Effector memory CD8-positive, alpha-beta T cell (primary cell): ENCODE measurements at regions not wholly inside any gene's neighbourhood (a gene's known extent, or its start where the extent isn't known, plus 50 kb on each side); places are given as distances from the start of the nearest gene placed in this dataset.
"Not testable (repeated sequence)": the region's sequence is repeated elsewhere in the genome, so short reads cannot be mapped to it uniquely, and the experiment has no call there.

Experiments used
- ATAC-seq: fragments of 150-1000 bp; cut with Tn5 transposase; replicated peaks from 2 replicates; pipeline ENCODE4 v1.10.0; 2021; ENCODE audit warnings: mild to moderate bottlenecking, moderate library complexity
- DNase-seq, 3 experiments: peaks; one replicate each; pipeline ENCODE4 v3.0.0; 2021
- H3K27ac Mint-ChIP-seq, 2 donors: one replicate each; pipeline ENCODE4 v1.8.0; 2022; ENCODE audit warnings: mild to moderate bottlenecking in 2 of 2, mixed read lengths in 2 of 2, moderate library complexity in 2 of 2
- H3K27me3 Mint-ChIP-seq, 2 donors: one replicate each; pipeline ENCODE4 v1.8.0; 2022; ENCODE audit warnings: mixed read lengths in 2 of 2
- H3K36me3 Mint-ChIP-seq: one replicate; pipeline ENCODE4 v1.8.0; 2022; ENCODE audit warnings: mild to moderate bottlenecking, moderate library complexity, mixed read lengths; ENCODE audit not compliant: insufficient read depth
- H3K4me1 Mint-ChIP-seq, 2 donors: one replicate each; pipeline ENCODE4 v1.8.0; 2022; ENCODE audit warnings: low read depth in 2 of 2, mixed read lengths in 2 of 2
- H3K4me3 Mint-ChIP-seq, 2 donors: one replicate each; pipeline ENCODE4 v1.8.0; 2022; ENCODE audit warnings: mild to moderate bottlenecking in 2 of 2, mixed read lengths in 2 of 2, moderate library complexity in 2 of 2
- H3K9me3 Mint-ChIP-seq, 2 donors: one replicate each; pipeline ENCODE4 v1.8.0; 2022; ENCODE audit warnings: mixed read lengths in 2 of 2

DNA sequence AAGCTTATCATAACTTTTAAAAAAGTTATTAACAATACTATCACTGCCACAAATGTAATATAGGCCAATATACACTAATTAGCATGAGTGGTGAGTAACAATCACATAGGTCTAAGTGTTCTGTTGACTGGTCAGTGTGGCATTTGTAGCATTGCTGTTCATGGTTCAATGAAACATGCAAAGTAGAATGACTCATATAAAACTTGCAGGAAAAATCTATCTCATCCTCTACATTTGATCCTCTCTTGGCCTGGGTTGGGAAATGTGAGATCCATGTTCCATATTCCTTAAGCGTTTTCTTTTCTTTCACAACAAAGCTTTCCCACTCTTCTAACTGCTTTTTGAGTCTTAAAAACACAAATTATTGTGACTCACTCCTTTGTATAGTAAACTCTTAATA is 1418.7 kb downstream of the FSTL5 start:
- Mint-ChIP-seq H3K9me3 (peaks cover 19 to 28% of the 10 kb centered on the region in 2 donors), H3K4me3 (no peak overlapping the region), H3K27me3 (no peaks in the 10 kb centered on the region), H3K27ac (no peak overlapping the region), H3K36me3 (no peaks in the 10 kb centered on the region), H3K4me1 (no peaks in the 10 kb centered on the region)
- no peak for DNase-seq
- ATAC-seq = no peak

GRCh38 chr4:160746585-160746984 is 1417.2 kb downstream of the FSTL5 start:
- H3K36me3 Mint-ChIP-seq, H3K27me3 Mint-ChIP-seq, H3K27ac Mint-ChIP-seq, H3K4me3 Mint-ChIP-seq, ATAC-seq, H3K4me1 Mint-ChIP-seq, DNase-seq: not testable (repeated sequence)
- peaks cover 15 to 26% of the 10 kb centered on the region in 2 donors for H3K9me3 Mint-ChIP-seq

- Mint-ChIP-seq H3K36me3 (no peaks in the 10 kb centered on the region), H3K27ac (no peak overlapping the region), H3K4me1 (no peaks in the 10 kb centered on the region), H3K9me3 (peaks cover 6 to 8% of the 10 kb centered on the region in 2 donors), H3K27me3 (no peaks in the 10 kb centered on the region), H3K4me3 (no peak overlapping the region)
- DNase-seq (no peak), ATAC-seq (no peak)
These were observed 1391.1 kb downstream of the FSTL5 start for GRCh38 chr4:160772668-160773067.

DNA sequence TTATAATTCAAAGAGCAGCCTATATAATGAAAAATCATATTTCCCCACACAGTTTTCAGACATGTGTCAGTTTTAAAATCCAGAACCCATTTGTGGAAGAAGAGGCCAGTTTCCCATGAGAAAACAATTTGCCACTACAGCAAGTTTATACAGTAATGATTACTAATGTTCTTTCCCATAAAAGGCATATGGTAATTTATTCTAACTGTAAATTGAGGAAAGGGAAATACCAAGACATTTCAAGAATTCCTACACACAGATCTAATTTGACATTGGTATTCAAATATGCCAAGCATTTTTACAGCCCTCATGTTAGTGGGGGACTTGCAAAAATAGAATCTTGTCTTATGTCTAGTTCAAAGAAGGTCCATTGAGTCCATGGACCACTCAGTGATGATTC is 1368.6 kb downstream of the FSTL5 start:
- H3K9me3 Mint-ChIP-seq = peaks cover 7 to 13% of the 10 kb centered on the region in 2 donors
- H3K36me3 Mint-ChIP-seq = no peaks in the 10 kb centered on the region
- no peaks in the 10 kb centered on the region for H3K4me1 Mint-ChIP-seq
- no peak overlapping the region for H3K27ac Mint-ChIP-seq
- no peaks in the 10 kb centered on the region for H3K27me3 Mint-ChIP-seq
- no peak for ATAC-seq
- no peak for DNase-seq
- H3K4me3 Mint-ChIP-seq = no peak overlapping the region

GRCh38 chr4:160808174-160808573 is 1355.6 kb downstream of the FSTL5 start:
- H3K27ac Mint-ChIP-seq = no peak overlapping the region
- H3K27me3 Mint-ChIP-seq = no peaks in the 10 kb centered on the region
- no peak overlapping the region for H3K4me3 Mint-ChIP-seq
- no peaks in the 10 kb centered on the region for H3K4me1 Mint-ChIP-seq
- peaks cover 0 to 5% of the 10 kb centered on the region in 2 donors for H3K9me3 Mint-ChIP-seq
- DNase-seq (no peak), ATAC-seq (no peak)
- H3K36me3 Mint-ChIP-seq = no peaks in the 10 kb centered on the region

DNA sequence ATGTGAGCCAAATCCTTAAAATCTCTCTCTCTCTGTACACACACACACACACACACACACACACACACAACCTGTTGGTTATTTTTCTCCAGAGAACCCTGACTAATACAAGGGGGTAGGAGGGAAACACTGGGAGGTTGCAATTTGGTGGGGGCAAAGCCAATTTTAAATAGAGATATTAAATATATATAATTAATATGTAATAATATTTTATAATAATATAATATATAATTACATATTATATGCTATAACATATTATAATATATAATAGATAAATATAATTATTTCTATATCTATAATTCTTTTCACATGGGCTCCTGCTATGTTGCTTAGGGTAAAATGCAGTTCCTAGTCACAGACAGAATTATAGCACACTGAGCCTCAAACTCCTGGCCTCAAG is 1354.2 kb downstream of the FSTL5 start:
- H3K27ac Mint-ChIP-seq = no peak overlapping the region
- H3K9me3 Mint-ChIP-seq = peaks cover 0 to 5% of the 10 kb centered on the region in 2 donors
- DNase-seq = no peak
- no peaks in the 10 kb centered on the region for H3K4me1 Mint-ChIP-seq
- no peaks in the 10 kb centered on the region for H3K36me3 Mint-ChIP-seq
- ATAC-seq = no peak
- no peak overlapping the region for H3K4me3 Mint-ChIP-seq
- H3K27me3 Mint-ChIP-seq = no peaks in the 10 kb centered on the region

- no peak for ATAC-seq
- Mint-ChIP-seq H3K36me3 (no peaks in the 10 kb centered on the region), H3K9me3 (peaks cover 0 to 8% of the 10 kb centered on the region in 2 donors), H3K27me3 (no peaks in the 10 kb centered on the region), H3K4me3 (no peak overlapping the region), H3K4me1 (no peaks in the 10 kb centered on the region), H3K27ac (no peak overlapping the region)
- DNase-seq = no peak
These were observed 1353.4 kb downstream of the FSTL5 start for GRCh38 chr4:160810424-160810823.

GRCh38 chr4:160810941-160811340 is 1352.9 kb downstream of the FSTL5 start:
- no peak for DNase-seq
- no peak overlapping the region for H3K4me3 Mint-ChIP-seq
- H3K4me1 Mint-ChIP-seq = no peaks in the 10 kb centered on the region
- H3K27ac Mint-ChIP-seq = no peak overlapping the region
- H3K36me3 Mint-ChIP-seq = no peaks in the 10 kb centered on the region
- ATAC-seq = no peak
- H3K27me3 Mint-ChIP-seq = no peaks in the 10 kb centered on the region
- peaks cover 0 to 10% of the 10 kb centered on the region in 2 donors for H3K9me3 Mint-ChIP-seq

DNA sequence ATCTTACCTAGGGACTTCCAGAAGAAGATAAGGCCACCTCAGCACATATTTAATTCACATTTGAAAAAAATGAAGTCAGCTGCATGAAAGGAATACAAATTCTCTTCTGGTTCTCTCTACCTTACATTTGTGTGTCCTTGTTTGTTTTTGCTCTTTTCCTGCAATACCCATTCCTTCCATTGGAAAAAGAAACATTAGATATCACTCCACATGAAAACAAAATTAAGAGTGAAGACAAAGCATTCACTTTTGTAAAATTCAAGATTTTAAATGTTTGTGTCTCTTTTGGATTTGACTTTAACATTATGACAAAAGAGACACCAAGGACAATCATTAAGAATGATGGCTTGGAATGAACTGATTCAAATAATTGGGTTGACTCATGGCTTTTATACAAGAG is 1351.8 kb downstream of the FSTL5 start:
- no peak overlapping the region for H3K27ac Mint-ChIP-seq
- no peaks in the 10 kb centered on the region for H3K4me1 Mint-ChIP-seq
- no peak for DNase-seq
- no peaks in the 10 kb centered on the region for H3K27me3 Mint-ChIP-seq
- H3K36me3 Mint-ChIP-seq = no peaks in the 10 kb centered on the region
- ATAC-seq = no peak
- no peak overlapping the region for H3K4me3 Mint-ChIP-seq
- H3K9me3 Mint-ChIP-seq = peaks cover 0 to 10% of the 10 kb centered on the region in 2 donors

DNA sequence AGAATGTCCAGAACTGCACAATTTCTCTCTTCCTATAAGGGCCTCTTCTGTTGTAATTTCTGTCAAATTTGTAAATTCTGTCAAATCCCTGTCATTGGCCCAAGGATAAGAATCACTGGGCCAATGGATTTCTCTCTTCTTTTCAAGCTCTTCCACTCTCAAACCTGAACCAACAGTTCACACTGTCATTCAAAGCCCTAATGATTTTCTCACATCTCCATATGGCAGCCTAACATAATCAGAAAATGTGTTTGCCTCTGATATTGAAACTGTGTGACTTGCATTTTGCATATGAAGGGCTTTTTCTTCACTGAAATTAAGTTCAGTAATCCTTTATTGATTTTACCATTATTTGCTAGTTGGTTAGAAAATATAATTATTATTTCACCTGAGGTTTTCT is 1349.1 kb downstream of the FSTL5 start:
- Mint-ChIP-seq H3K27ac (no peak overlapping the region), H3K4me3 (no peak overlapping the region), H3K4me1 (no peaks in the 10 kb centered on the region), H3K9me3 (peaks cover 4 to 5% of the 10 kb centered on the region in 2 donors), H3K36me3 (no peaks in the 10 kb centered on the region), H3K27me3 (no peaks in the 10 kb centered on the region)
- ATAC-seq (no peak), DNase-seq (no peak)

DNA sequence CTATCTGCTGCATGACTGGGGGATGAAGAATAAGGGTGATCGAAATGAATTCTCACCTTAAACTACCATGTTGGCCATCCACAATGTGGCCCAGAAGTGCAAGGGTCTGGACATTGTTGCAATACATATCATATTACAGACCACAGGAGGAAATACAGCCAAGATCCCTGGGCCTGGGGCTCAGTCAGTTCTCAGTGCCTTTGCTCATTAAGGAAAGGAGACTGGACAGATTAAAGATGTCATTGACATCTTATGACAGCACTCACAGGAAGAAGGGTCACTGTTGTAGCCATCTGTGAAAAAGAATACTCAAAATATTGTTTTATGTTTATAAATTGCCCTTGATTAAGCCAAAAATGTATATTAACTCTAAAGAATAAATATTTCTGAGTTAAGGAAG is 1345.2 kb downstream of the FSTL5 start:
- Mint-ChIP-seq H3K36me3 (no peaks in the 10 kb centered on the region), H3K4me1 (no peaks in the 10 kb centered on the region), H3K27ac (no peak overlapping the region), H3K4me3 (no peak overlapping the region), H3K27me3 (no peaks in the 10 kb centered on the region), H3K9me3 (peaks cover 9 to 13% of the 10 kb centered on the region in 2 donors)
- ATAC-seq (no peak), DNase-seq (no peak)

- Mint-ChIP-seq H3K27me3 (no peaks in the 10 kb centered on the region), H3K4me3 (no peak overlapping the region), H3K36me3 (no peaks in the 10 kb centered on the region), H3K4me1 (no peaks in the 10 kb centered on the region), H3K9me3 (peaks cover 7 to 13% of the 10 kb centered on the region in 2 donors), H3K27ac (no peak overlapping the region)
- DNase-seq (no peak), ATAC-seq (no peak)
These were observed 1344.0 kb downstream of the FSTL5 start for GRCh38 chr4:160819791-160820190.

- no peak overlapping the region for H3K27ac Mint-ChIP-seq
- H3K4me1 Mint-ChIP-seq = no peaks in the 10 kb centered on the region
- H3K36me3 Mint-ChIP-seq = no peaks in the 10 kb centered on the region
- no peak for ATAC-seq
- no peaks in the 10 kb centered on the region for H3K27me3 Mint-ChIP-seq
- DNase-seq = no peak
- H3K9me3 Mint-ChIP-seq = peaks cover 12 to 18% of the 10 kb centered on the region in 2 donors
- H3K4me3 Mint-ChIP-seq = no peak overlapping the region
These were observed 1339.3 kb downstream of the FSTL5 start for GRCh38 chr4:160824481-160824880.

GRCh38 chr4:160825644-160826338 is 1338.0 kb downstream of the FSTL5 start:
- H3K4me3 Mint-ChIP-seq = no peak overlapping the region
- no peaks in the 10 kb centered on the region for H3K4me1 Mint-ChIP-seq
- no peaks in the 10 kb centered on the region for H3K27me3 Mint-ChIP-seq
- ATAC-seq = no peak
- H3K9me3 Mint-ChIP-seq = peaks cover 12 to 14% of the 10 kb centered on the region in 2 donors
- no peak overlapping the region for H3K27ac Mint-ChIP-seq
- no peak for DNase-seq
- no peaks in the 10 kb centered on the region for H3K36me3 Mint-ChIP-seq

- Mint-ChIP-seq H3K27ac (no peak overlapping the region), H3K4me1 (no peaks in the 10 kb centered on the region), H3K9me3 (peaks cover 12 to 14% of the 10 kb centered on the region in 2 donors), H3K36me3 (no peaks in the 10 kb centered on the region), H3K4me3 (no peak overlapping the region), H3K27me3 (no peaks in the 10 kb centered on the region)
- DNase-seq (no peak), ATAC-seq (no peak)
These were observed 1337.5 kb downstream of the FSTL5 start for GRCh38 chr4:160826339-160826679.
